Liver (tissue), 8 donors: ENCODE measurements at regions not wholly inside any gene's neighbourhood (a gene's known extent, or its start where the extent isn't known, plus 50 kb on each side); places are given as distances from the start of the nearest gene placed in this dataset.

Experiments
- DNase-seq: peaks from one replicate; pipeline ENCODE4 v3.0.0-alpha.2; 2017; ENCODE audit warnings: low spot score
- H3K27ac ChIP-seq, 2 donors: one replicate each; pipeline ENCODE4 v1.7.0; 2013; ENCODE audit warnings: inconsistent platforms in 2 of 2, low read length in 2 of 2, control low read depth in 1 of 2, low read depth in 1 of 2, mild to moderate bottlenecking in 1 of 2
- H3K27me3 ChIP-seq, 4 donors: one replicate each; pipeline versions ENCODE4 v1.6.1 to v1.7.0; 2013; ENCODE audit warnings: low read length in 3 of 4, inconsistent platforms in 1 of 4, mild to moderate bottlenecking in 1 of 4, moderate library complexity in 1 of 4; ENCODE audit not compliant: control insufficient read depth in 4 of 4, insufficient read depth in 4 of 4
- H3K36me3 ChIP-seq, 4 donors: one replicate each; pipeline versions ENCODE4 v1.6.1 to v1.7.0; 2013; ENCODE audit warnings: low read length in 3 of 4, mild to moderate bottlenecking in 3 of 4, low read depth in 1 of 4, moderate library complexity in 1 of 4; ENCODE audit not compliant: control insufficient read depth in 4 of 4, insufficient read depth in 3 of 4
- H3K4me1 ChIP-seq, 4 donors: one replicate each; pipeline versions ENCODE4 v1.6.1 to v1.7.0; 2013; ENCODE audit warnings: low read length in 3 of 4, mild to moderate bottlenecking in 3 of 4, moderate library complexity in 1 of 4; ENCODE audit not compliant: control insufficient read depth in 4 of 4, insufficient read depth in 4 of 4
- H3K4me3 ChIP-seq, 3 donors: one replicate each; pipeline versions ENCODE4 v1.6.1 to v1.7.0; 2013; ENCODE audit warnings: low read length in 3 of 3, control low read depth in 1 of 3, low read depth in 1 of 3, mild to moderate bottlenecking in 1 of 3
- H3K9ac ChIP-seq, 2 donors: one replicate each; pipeline ENCODE4 v1.7.0; 2013; ENCODE audit warnings: low read length in 2 of 2, mild to moderate bottlenecking in 2 of 2, moderate library complexity in 2 of 2, control low read depth in 1 of 2, low read depth in 1 of 2
- H3K9me3 ChIP-seq, 4 donors: one replicate each; pipeline versions ENCODE4 v1.6.1 to v1.7.0; 2013; ENCODE audit warnings: low read length in 3 of 4; ENCODE audit not compliant: control insufficient read depth in 4 of 4
- ATF3 ChIP-seq: IDR thresholded peaks from 2 replicates; pipeline ENCODE4 v1.6.1; 2016; ENCODE audit warnings: antibody characterized with exemption
- CTCF ChIP-seq: fragments of 150-350 bp; IDR thresholded peaks from 2 replicates; pipeline ENCODE4 v1.5.1; 2017; ENCODE audit warnings: improper control_type of control experiment, low read depth, low read length; ENCODE audit not compliant: missing input control
- EGR1 ChIP-seq, 2 donors: IDR thresholded peaks; 2 replicates each; pipeline ENCODE4 v1.6.1; 2016 to 2018; ENCODE audit warnings: antibody characterized with exemption in 2 of 2, low read depth in 2 of 2
- FOXA1 ChIP-seq: IDR thresholded peaks from 2 replicates; pipeline ENCODE4 v1.6.1; 2016; ENCODE audit warnings: antibody characterized with exemption
- FOXA2 ChIP-seq: IDR thresholded peaks from 2 replicates; pipeline ENCODE4 v1.6.1; 2016; ENCODE audit warnings: antibody characterized with exemption
- GABPA ChIP-seq, 2 donors: IDR thresholded peaks in 1 of 2; conservative IDR thresholded peaks in 1 of 2; 2 replicates each; pipeline ENCODE4 v1.6.1; 2016; ENCODE audit warnings: antibody characterized with exemption in 2 of 2, mild to moderate bottlenecking in 1 of 2, moderate library complexity in 1 of 2
- HNF4A ChIP-seq, 2 donors: conservative IDR thresholded peaks; 2 replicates each; pipeline ENCODE4 v1.6.1; 2016; ENCODE audit warnings: antibody characterized with exemption in 2 of 2, mild to moderate bottlenecking in 2 of 2
- JUND ChIP-seq, 2 donors: IDR thresholded peaks; 2 replicates each; pipeline ENCODE4 v1.6.1; 2016; ENCODE audit warnings: antibody characterized with exemption in 2 of 2
- MAX ChIP-seq: IDR thresholded peaks from 2 replicates; pipeline ENCODE4 v1.6.1; 2016; ENCODE audit warnings: antibody characterized with exemption
- NR2F2 ChIP-seq: IDR thresholded peaks from 2 replicates; pipeline ENCODE4 v1.6.1; 2016; ENCODE audit warnings: antibody characterized with exemption
- RAD21 ChIP-seq, 2 donors: IDR thresholded peaks; 2 replicates each; pipeline ENCODE4 v1.6.1; 2016; ENCODE audit warnings: antibody characterized with exemption in 2 of 2, mild to moderate bottlenecking in 2 of 2
- TAF1 ChIP-seq: conservative IDR thresholded peaks from 2 replicates; pipeline ENCODE4 v1.6.1; 2016; ENCODE audit warnings: antibody characterized with exemption, mild to moderate bottlenecking
- YY1 ChIP-seq: IDR thresholded peaks from 2 replicates; pipeline ENCODE4 v1.6.1; 2016; ENCODE audit warnings: antibody characterized with exemption, mild to moderate bottlenecking
- WGBS: extraction: QIAGEN DNeasy Blood & Tissue Kit; methylation state at CpG from one replicate; pipeline ENCODE4 v1.1.7; 2013; 5-methylcytosine and 5-hydroxymethylcytosine counted together
- TF ChIP-seq, protein P1 (sequence below): IDR thresholded peaks from 2 replicates; pipeline ENCODE4 v1.6.1; 2016; ENCODE audit warnings: antibody characterized with exemption, mild to moderate bottlenecking
- donor health status: healthy.
- donor health status: healthy.
- donor health status: healthy.
- donor health status: healthy.
- donor health status: healthy.

DNA sequence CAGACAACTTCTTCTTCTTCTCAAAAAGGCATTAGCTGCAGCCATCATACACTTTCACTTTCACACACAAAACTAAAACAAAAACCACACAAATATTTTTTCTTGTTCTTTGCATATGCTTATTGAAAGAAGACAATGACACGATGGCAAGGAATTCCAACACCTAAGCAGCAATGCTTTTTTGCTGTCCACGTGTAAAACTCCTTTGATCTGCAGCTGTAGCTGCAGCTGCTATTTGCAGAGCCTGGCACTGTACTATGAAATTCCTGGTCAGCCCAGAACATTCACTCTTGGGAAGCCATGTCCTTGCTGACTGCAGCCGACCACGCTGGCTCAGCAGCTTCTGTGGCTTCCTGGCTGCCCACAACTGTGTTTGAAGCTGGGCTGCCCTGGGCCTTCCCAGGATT is 316.2 kb downstream of the CDH2 start:
- 54% methylated on average over 4 of the region's 4 CpGs for WGBS
- H3K36me3 ChIP-seq = no peaks in the 10 kb centered on the region
- no peak overlapping the region for H3K4me3 ChIP-seq
- H3K27me3 ChIP-seq = no peaks in the 10 kb centered on the region
- no peak for DNase-seq
- no peaks in the 10 kb centered on the region for H3K4me1 ChIP-seq
- H3K9ac ChIP-seq = no peak overlapping the region
- no peak overlapping the region for H3K27ac ChIP-seq
- H3K9me3 ChIP-seq = no peaks in the 10 kb centered on the region
- no peak for TF ChIP-seq MAX
- TF ChIP-seq YY1 = no peak
- TF ChIP-seq TAF1 = no peak
- no peak for TF ChIP-seq GABPA (IDR thresholded peaks at IDR 0.05 in 1 of 2, conservative IDR thresholded peaks at IDR 0.05 in 1 of 2)

- no peaks in the 10 kb centered on the region for H3K36me3 ChIP-seq
- WGBS = 68% methylated on average over 4 of the region's 4 CpGs
- no peak overlapping the region for H3K27ac ChIP-seq
- H3K27me3 ChIP-seq = no peaks in the 10 kb centered on the region
- H3K9ac ChIP-seq = no peak overlapping the region
- no peaks in the 10 kb centered on the region for H3K9me3 ChIP-seq
- no peak for DNase-seq
- no peaks in the 10 kb centered on the region for H3K4me1 ChIP-seq
- no peak overlapping the region for H3K4me3 ChIP-seq
- no peak for TF ChIP-seq HNF4A (conservative IDR thresholded peaks at IDR 0.05)
- no peak for TF ChIP-seq ATF3
Measured at GRCh38 chr18:27860011-27860410, 316.9 kb downstream of the CDH2 start.

DNA sequence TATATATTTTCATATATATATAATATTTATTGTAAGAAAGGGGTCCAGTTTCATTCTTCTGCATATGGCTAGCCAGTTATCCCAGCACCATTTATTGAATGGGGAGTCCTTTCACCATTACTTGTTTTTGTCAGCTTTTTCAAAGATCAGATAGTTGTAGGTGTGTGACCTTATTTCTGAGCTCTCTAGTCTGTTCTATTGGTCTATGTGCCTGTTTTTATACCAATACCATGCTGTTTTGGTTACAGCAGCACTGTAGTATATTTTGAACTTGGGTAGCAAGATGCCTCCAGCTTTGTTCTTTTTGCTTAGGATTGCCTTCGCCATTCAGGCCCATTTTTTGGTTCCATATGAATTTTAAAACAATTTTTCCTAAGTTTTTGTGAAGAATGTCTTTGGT is 320.1 kb downstream of the CDH2 start:
- TF ChIP-seq ATF3 = no peak
- no peak for TF ChIP-seq RAD21 (IDR thresholded peaks at IDR 0.05)
- TF ChIP-seq GABPA (IDR thresholded peaks at IDR 0.05 in 1 of 2, conservative IDR thresholded peaks at IDR 0.05 in 1 of 2) = no peak
- TF ChIP-seq FOXA1 = no peak
- TF ChIP-seq EGR1 (IDR thresholded peaks at IDR 0.05; ENCODE audit: low read depth in 2 of 2) = no peak
- TF ChIP-seq, protein P1, sequence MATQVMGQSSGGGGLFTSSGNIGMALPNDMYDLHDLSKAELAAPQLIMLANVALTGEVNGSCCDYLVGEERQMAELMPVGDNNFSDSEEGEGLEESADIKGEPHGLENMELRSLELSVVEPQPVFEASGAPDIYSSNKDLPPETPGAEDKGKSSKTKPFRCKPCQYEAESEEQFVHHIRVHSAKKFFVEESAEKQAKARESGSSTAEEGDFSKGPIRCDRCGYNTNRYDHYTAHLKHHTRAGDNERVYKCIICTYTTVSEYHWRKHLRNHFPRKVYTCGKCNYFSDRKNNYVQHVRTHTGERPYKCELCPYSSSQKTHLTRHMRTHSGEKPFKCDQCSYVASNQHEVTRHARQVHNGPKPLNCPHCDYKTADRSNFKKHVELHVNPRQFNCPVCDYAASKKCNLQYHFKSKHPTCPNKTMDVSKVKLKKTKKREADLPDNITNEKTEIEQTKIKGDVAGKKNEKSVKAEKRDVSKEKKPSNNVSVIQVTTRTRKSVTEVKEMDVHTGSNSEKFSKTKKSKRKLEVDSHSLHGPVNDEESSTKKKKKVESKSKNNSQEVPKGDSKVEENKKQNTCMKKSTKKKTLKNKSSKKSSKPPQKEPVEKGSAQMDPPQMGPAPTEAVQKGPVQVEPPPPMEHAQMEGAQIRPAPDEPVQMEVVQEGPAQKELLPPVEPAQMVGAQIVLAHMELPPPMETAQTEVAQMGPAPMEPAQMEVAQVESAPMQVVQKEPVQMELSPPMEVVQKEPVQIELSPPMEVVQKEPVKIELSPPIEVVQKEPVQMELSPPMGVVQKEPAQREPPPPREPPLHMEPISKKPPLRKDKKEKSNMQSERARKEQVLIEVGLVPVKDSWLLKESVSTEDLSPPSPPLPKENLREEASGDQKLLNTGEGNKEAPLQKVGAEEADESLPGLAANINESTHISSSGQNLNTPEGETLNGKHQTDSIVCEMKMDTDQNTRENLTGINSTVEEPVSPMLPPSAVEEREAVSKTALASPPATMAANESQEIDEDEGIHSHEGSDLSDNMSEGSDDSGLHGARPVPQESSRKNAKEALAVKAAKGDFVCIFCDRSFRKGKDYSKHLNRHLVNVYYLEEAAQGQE = no peak
- TF ChIP-seq TAF1 = no peak
- TF ChIP-seq CTCF = no peak
- TF ChIP-seq JUND (IDR thresholded peaks at IDR 0.05) = no peak
- no peak for TF ChIP-seq FOXA2
- no peak for TF ChIP-seq HNF4A (conservative IDR thresholded peaks at IDR 0.05)
- TF ChIP-seq MAX = no peak
- no peak for TF ChIP-seq NR2F2
- Histone ChIP-seq H3K9me3 (no peaks in the 10 kb centered on the region), H3K27ac (no peak overlapping the region), H3K27me3 (no peaks in the 10 kb centered on the region), H3K36me3 (no peaks in the 10 kb centered on the region), H3K9ac (no peak overlapping the region), H3K4me1 (no peaks in the 10 kb centered on the region), H3K4me3 (no peak overlapping the region)
- 94% methylated on average over 1 of the region's 1 CpG for WGBS
- no peak for DNase-seq
